ENCODE measurements at regions not wholly inside any gene's neighbourhood (a gene's known extent, or its start where the extent isn't known, plus 50 kb on each side); places are given as distances from the start of the nearest gene placed in this dataset.
"Not testable (repeated sequence)": the region's sequence is repeated elsewhere in the genome, so short reads cannot be mapped to it uniquely, and the experiment has no call there.

DNA sequence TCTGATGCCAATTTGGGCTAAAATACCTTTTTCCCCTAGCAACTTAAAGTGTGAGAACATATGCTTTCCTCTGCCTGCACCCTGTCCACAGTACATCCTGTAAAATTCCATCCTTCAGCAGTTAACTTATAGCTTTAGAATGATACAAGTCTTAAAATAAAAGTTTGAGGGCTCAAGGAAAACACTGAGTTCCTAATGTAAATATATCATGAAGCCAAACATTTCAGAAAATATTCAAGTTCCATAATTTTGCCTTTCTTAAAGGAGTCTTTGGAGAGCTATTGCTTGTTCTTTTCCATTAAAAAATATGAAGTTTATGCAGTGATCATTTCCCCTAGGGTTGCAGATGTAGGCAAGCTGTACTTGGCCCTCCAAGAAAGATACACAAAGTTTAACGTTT is 303.8 kb downstream of the COL12A1 start:
- no peak overlapping the region for H3K27ac Mint-ChIP-seq
- DNase-seq (ENCODE audit: extremely low spot score, unreplicated experiment) = no peak
- H3K4me1 Mint-ChIP-seq (ENCODE audit: unreplicated experiment) = no peaks in the 10 kb centered on the region
- H3K27me3 Mint-ChIP-seq = no peaks in the 10 kb centered on the region
- no peak overlapping the region for H3K4me3 Mint-ChIP-seq
- TF ChIP-seq, protein P1, sequence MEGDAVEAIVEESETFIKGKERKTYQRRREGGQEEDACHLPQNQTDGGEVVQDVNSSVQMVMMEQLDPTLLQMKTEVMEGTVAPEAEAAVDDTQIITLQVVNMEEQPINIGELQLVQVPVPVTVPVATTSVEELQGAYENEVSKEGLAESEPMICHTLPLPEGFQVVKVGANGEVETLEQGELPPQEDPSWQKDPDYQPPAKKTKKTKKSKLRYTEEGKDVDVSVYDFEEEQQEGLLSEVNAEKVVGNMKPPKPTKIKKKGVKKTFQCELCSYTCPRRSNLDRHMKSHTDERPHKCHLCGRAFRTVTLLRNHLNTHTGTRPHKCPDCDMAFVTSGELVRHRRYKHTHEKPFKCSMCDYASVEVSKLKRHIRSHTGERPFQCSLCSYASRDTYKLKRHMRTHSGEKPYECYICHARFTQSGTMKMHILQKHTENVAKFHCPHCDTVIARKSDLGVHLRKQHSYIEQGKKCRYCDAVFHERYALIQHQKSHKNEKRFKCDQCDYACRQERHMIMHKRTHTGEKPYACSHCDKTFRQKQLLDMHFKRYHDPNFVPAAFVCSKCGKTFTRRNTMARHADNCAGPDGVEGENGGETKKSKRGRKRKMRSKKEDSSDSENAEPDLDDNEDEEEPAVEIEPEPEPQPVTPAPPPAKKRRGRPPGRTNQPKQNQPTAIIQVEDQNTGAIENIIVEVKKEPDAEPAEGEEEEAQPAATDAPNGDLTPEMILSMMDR (conservative IDR thresholded peaks at IDR 0.05) = no peak
- no peaks in the 10 kb centered on the region for H3K9me3 Mint-ChIP-seq
- no peaks in the 10 kb centered on the region for H3K36me3 Mint-ChIP-seq

DNA sequence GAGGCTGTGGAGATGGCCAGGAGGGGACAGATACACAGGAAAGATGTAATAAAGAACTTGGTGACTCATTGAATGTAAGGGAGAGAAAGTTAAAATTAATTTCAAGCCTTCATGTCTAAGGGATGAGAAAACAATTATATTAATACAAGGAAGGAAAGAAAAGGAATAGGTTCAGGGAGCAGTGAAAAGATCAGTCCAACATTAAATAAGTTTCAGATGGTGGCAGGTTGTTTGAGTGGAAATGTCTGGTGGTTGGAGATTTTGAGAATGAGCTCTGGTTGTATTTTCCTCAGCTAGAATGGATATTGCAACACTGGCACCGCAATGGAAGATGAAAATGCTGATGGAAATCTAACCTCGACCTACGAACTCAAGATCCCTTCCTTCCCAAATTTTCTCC is 304.3 kb downstream of the COL12A1 start:
- TF ChIP-seq, protein P1 (conservative IDR thresholded peaks at IDR 0.05) = no peak
- DNase-seq (ENCODE audit: extremely low spot score, unreplicated experiment) = no peak
- no peak overlapping the region for H3K4me3 Mint-ChIP-seq
- no peaks in the 10 kb centered on the region for H3K4me1 Mint-ChIP-seq (ENCODE audit: unreplicated experiment)
- no peaks in the 10 kb centered on the region for H3K36me3 Mint-ChIP-seq
- H3K27me3 Mint-ChIP-seq = no peaks in the 10 kb centered on the region
- no peak overlapping the region for H3K27ac Mint-ChIP-seq
- no peaks in the 10 kb centered on the region for H3K9me3 Mint-ChIP-seq

DNA sequence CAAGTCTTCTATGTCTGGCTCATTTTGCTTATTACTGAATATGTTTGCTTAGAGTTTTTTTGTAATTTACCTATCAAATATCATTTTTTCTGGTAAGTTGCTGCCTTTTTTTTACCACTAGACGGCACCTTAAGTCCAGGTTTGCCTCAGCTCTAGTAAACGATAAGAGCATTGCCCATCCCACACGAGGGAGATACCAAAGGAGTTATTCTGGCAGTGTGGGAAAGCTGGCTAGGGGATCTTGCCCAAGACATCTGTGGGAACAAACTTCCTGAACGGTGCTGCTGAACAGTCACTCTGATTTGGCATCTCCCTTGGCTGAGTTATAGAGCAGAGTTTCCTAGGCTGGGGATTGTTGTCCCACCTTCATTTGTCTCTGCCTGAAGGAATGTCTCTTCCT is 306.4 kb downstream of the COL12A1 start:
- TF ChIP-seq, protein P1 (conservative IDR thresholded peaks at IDR 0.05) = no peak
- H3K27me3 Mint-ChIP-seq = peaks cover 2% of the 10 kb centered on the region
- H3K4me3 Mint-ChIP-seq = no peak overlapping the region
- H3K27ac Mint-ChIP-seq = no peak overlapping the region
- H3K4me1 Mint-ChIP-seq (ENCODE audit: unreplicated experiment) = no peaks in the 10 kb centered on the region
- DNase-seq (ENCODE audit: extremely low spot score, unreplicated experiment) = no peak
- no peaks in the 10 kb centered on the region for H3K36me3 Mint-ChIP-seq
- H3K9me3 Mint-ChIP-seq = no peaks in the 10 kb centered on the region

DNA sequence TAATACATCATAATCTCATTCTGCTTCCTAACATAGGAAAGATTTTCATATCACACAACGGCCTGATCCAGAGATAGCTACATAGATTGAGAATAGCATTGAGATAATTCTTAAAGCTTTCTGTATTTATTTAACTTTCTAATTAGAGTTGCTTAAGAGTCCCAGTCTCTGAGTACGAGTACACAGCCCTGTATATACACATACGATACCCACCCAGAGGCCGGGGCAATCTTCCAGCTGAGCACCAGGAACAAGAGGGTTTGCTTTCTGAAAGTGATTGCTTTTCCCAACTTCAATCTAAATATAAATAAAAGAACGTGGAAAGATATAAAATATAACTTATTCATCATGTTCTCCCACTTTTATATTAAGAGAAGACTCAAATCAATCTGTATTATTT is 313.8 kb downstream of the COL12A1 start:
- Mint-ChIP-seq H3K36me3 (no peaks in the 10 kb centered on the region), H3K9me3 (peaks cover 6% of the 10 kb centered on the region), H3K27me3 (peaks cover 17% of the 10 kb centered on the region), H3K27ac (no peak overlapping the region), H3K4me3 (no peak overlapping the region), H3K4me1 (ENCODE audit: unreplicated experiment) (peaks cover 10% of the 10 kb centered on the region)
- TF ChIP-seq, protein P1 (conservative IDR thresholded peaks at IDR 0.05) = no peak
- no peak for DNase-seq (ENCODE audit: extremely low spot score, unreplicated experiment)

DNA sequence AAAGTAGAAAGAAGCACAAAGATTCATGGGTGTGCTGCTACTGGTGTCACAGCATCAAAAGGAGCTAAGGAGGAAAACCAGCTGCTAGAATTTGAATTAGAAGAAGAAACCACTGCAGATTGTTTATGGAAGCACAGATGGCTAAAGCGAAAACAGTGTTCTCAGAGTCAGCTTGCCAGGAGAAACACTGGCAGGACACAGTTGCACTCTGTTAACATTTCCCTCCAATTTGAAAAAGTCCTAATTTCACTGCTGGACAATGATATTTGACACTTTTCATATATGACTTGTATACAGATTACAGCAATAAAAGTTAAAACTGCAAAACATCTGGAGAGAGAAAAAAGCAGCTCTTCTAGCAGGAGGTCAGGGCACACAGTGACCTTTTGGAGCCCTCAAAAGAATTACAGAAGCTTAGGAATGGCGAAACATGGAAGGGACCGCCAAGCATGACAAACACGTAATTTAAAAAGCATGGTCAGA is 314.5 kb downstream of the COL12A1 start:
- Mint-ChIP-seq H3K4me1 (ENCODE audit: unreplicated experiment) (peaks cover 10% of the 10 kb centered on the region), H3K27ac (no peak overlapping the region), H3K9me3 (peaks cover 10% of the 10 kb centered on the region), H3K27me3 (peaks cover 18% of the 10 kb centered on the region), H3K4me3 (no peak overlapping the region), H3K36me3 (no peaks in the 10 kb centered on the region)
- TF ChIP-seq, protein P1 (conservative IDR thresholded peaks at IDR 0.05) = no peak
- DNase-seq (ENCODE audit: extremely low spot score, unreplicated experiment) = no peak

DNA sequence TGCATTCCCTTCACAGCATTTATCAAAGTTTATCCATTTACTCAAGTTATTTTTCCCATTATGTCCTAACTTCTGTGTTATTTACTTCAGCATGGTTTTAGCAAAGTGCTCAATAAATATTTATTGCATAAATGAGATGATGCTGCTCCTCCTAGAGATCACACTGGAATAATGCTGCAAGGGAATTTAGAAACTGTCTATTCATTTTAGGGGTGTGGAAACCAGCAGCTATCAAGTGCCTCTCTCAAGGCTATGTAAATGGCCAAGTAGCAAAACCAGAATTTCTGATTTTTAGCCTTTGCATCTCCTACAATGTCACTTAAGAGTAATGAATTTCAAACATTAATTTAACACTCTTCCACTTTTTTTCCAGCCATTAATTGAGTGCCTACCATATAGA is 316.2 kb downstream of the COL12A1 start:
- Mint-ChIP-seq H3K27ac (no peak overlapping the region), H3K9me3 (peaks cover 15% of the 10 kb centered on the region), H3K36me3 (no peaks in the 10 kb centered on the region), H3K4me3 (no peak overlapping the region), H3K4me1 (ENCODE audit: unreplicated experiment) (peaks cover 10% of the 10 kb centered on the region), H3K27me3 (peaks cover 23% of the 10 kb centered on the region)
- DNase-seq (ENCODE audit: extremely low spot score, unreplicated experiment) = no peak
- TF ChIP-seq, protein P1 (conservative IDR thresholded peaks at IDR 0.05) = no peak

DNA sequence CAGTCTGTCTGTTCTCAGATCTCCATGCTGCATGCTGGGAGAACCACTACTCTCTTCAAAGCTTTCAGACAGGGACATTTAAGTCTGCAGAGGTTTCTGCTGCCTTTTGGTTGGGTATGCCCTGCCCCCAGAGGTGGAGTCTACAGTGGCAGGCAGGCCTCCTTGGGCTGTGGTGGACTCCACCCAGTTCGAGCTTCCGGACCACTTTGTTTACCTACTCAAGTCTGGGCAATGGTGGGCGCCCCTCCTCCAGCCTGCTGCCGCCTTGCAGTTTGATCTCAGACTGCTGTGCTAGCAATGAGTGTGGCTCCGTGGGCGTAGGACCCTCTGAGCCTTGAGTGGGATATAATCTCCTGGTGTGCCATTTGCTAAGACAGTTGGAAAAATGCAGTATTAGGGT is 317.1 kb downstream of the COL12A1 start:
- H3K36me3 Mint-ChIP-seq; H3K4me1 Mint-ChIP-seq (ENCODE audit: unreplicated experiment); H3K4me3 Mint-ChIP-seq; H3K27ac Mint-ChIP-seq; DNase-seq (ENCODE audit: extremely low spot score, unreplicated experiment): not testable (repeated sequence)
- Mint-ChIP-seq H3K27me3 (peaks cover 18% of the 10 kb centered on the region), H3K9me3 (peaks cover 15% of the 10 kb centered on the region)

All from type B pancreatic cell (in vitro differentiated cells).